Right hindlimb (tissue), 1 donor: ENCODE measurements at regions not wholly inside any gene's neighbourhood (a gene's known extent, or its start where the extent isn't known, plus 50 kb on each side); places are given as distances from the start of the nearest gene placed in this dataset.
"Not testable (repeated sequence)": the region's sequence is repeated elsewhere in the genome, so short reads cannot be mapped to it uniquely, and the experiment has no call there.

ENCODE experiments used
- DNase-seq: peaks from one replicate; pipeline ENCODE4 v3.0.0-alpha.2; 2018

- DNase-seq = not testable (repeated sequence)
Observed at GRCh38 chr13:18624061-18624460, 557.6 kb downstream of the TUBA3C start.

GRCh38 chr13:18618442-18618841 is 563.2 kb downstream of the TUBA3C start:
- not testable (repeated sequence) for DNase-seq

GRCh38 chr13:18610476-18610875 is 571.1 kb downstream of the TUBA3C start:
- DNase-seq = not testable (repeated sequence)

- DNase-seq = not testable (repeated sequence)
Observed at GRCh38 chr13:18609371-18609770, 572.3 kb downstream of the TUBA3C start.

DNA sequence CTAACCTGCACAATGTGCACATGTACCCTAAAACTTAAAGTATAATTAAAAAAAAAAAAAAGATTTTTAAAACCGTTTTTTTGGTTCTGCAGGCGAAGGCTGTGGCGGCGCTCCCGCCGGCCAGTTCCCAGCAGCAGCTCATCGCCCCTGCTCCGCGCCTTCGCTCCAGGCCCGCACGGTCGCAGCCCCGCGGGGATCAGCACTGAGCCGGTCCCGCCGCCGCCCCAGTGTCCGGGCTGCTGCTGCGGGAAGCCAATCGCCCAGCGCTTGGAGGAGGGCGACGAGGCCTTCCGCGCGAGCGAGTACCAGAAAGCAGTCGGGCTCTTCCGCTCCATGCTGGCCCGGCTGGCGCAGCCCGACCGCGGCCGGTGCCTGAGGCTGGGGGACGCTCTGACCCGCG is 572.8 kb downstream of the TUBA3C start:
- DNase-seq = not testable (repeated sequence)

DNA sequence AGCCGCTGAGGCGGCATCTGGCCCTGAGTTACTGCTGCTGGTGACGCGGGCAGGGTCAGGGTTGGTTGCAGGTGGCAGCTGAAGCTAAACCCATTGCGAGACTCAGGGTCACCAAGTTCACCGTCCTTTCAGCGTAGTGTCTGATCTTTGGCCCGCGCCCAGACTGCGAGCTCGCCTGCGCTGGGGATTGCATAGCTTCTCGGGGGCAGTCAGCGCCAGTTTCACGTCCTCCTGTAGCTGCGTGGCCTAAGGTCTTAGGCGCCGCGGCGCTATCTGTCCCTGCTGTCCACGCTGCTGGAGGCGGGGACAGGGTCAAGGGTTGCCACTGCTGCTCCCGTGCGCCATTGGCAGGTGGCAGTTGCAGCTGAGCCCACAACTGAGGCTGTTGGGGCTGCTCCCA is 581.3 kb downstream of the TUBA3C start:
- DNase-seq = not testable (repeated sequence)

GRCh38 chr13:18599791-18600211 is 581.8 kb downstream of the TUBA3C start:
- DNase-seq = not testable (repeated sequence)

DNA sequence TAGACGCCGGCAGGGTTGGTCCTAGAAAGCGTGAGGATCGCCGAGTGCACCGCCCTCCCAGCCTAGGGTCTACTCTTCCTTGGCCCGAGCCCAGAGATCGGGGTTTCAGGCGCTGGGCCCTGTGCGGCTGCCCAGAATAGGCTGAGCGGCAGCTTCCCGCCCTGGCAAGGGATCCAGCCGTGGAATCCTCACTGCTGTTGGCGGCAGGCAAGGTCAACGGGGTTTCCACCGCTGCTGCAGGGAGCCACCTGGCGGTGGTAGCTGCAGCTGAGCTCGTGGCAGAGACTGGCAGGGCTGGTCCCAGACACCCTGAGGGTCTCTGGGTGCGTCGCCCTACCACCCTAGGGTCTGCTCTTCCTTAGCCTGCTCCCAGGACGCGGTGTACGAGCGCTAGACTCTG is 583.1 kb downstream of the TUBA3C start:
- not testable (repeated sequence) for DNase-seq

DNA sequence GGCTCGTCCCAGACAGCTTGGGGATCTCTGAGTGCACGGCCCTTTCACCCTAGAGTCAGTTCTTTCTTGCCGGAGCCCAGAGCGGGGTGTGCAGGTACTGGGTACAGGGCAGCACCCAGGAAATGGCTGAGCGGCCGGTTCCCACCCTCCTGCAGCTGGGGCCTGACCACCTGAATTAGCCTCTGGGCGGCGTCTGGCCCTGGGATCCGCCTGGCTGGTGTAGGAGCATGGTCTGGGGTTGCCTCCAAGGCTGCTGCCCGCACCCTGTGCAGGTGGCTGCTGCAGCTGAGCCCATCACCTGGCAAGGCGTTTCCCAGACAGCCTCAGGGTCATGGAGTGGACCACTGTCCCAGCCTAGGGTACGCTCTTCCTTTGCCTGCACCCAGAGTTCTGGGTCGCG is 583.7 kb downstream of the TUBA3C start:
- DNase-seq = not testable (repeated sequence)

- DNase-seq = not testable (repeated sequence)
Observed at GRCh38 chr13:18577103-18577502, 604.5 kb downstream of the TUBA3C start.

DNA sequence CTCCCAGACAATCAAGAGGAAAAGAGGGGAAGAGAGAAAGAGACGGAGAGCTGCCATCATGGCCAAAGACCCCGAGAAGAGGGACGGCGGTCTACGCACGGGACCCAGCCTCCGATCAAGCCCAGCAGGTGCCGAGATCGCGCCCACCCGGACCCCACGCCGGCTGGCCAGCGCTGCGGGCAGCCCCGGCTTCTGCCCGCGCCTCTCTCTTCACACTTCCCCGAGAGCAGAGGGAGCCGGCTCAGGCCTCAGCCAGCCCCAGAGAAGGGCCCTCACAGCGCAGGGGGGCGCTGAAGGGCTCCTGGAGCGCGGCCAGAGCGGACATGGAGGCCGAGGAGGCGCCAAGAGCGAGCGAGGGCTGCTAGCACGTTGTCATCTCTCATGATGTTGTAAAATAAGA is 613.7 kb downstream of the TUBA3C start:
- not testable (repeated sequence) for DNase-seq
